Progenitor cell of endocrine pancreas (in vitro differentiated cells): ENCODE measurements at regions not wholly inside any gene's neighbourhood (a gene's known extent, or its start where the extent isn't known, plus 50 kb on each side); places are given as distances from the start of the nearest gene placed in this dataset.

Experiments
- DNase-seq: peaks from one replicate; pipeline ENCODE4 v3.0.0; 2021; ENCODE audit warnings: low spot score; ENCODE audit not compliant: unreplicated experiment
- H3K27ac Mint-ChIP-seq: 2 replicates; pipeline ENCODE4 v1.8.0; 2021; ENCODE audit warnings: mild to moderate bottlenecking, moderate library complexity, mixed read lengths
- H3K27me3 Mint-ChIP-seq: 2 replicates; pipeline ENCODE4 v1.8.0; 2021; ENCODE audit warnings: mixed read lengths
- H3K36me3 Mint-ChIP-seq: 2 replicates; pipeline ENCODE4 v1.8.0; 2022; ENCODE audit warnings: mixed read lengths; ENCODE audit not compliant: insufficient read depth
- H3K4me1 Mint-ChIP-seq: 2 replicates; pipeline ENCODE4 v1.8.0; 2021; ENCODE audit warnings: low read depth, mixed read lengths
- H3K4me3 Mint-ChIP-seq: 2 replicates; pipeline ENCODE4 v1.8.0; 2021; ENCODE audit warnings: low read depth, mild to moderate bottlenecking, moderate library complexity, mixed read lengths
- H3K9me3 Mint-ChIP-seq: 2 replicates; pipeline ENCODE4 v1.8.0; 2021; ENCODE audit warnings: low read depth, mixed read lengths
- TF ChIP-seq, protein P1 (sequence below): fragments of 200-600 bp; sonication (generic); IDR thresholded peaks from one replicate; pipeline ENCODE4 v1.5.0; 2021; ENCODE audit warnings: antibody characterized with exemption, mild to moderate bottlenecking; ENCODE audit not compliant: unreplicated experiment

- H3K9me3 Mint-ChIP-seq = peaks cover under 1% of the 10 kb centered on the region
- no peak for DNase-seq
- H3K27ac Mint-ChIP-seq = no peak overlapping the region
- no peak overlapping the region for H3K4me3 Mint-ChIP-seq
- TF ChIP-seq, protein P1, sequence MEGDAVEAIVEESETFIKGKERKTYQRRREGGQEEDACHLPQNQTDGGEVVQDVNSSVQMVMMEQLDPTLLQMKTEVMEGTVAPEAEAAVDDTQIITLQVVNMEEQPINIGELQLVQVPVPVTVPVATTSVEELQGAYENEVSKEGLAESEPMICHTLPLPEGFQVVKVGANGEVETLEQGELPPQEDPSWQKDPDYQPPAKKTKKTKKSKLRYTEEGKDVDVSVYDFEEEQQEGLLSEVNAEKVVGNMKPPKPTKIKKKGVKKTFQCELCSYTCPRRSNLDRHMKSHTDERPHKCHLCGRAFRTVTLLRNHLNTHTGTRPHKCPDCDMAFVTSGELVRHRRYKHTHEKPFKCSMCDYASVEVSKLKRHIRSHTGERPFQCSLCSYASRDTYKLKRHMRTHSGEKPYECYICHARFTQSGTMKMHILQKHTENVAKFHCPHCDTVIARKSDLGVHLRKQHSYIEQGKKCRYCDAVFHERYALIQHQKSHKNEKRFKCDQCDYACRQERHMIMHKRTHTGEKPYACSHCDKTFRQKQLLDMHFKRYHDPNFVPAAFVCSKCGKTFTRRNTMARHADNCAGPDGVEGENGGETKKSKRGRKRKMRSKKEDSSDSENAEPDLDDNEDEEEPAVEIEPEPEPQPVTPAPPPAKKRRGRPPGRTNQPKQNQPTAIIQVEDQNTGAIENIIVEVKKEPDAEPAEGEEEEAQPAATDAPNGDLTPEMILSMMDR = no peak
- peaks cover 4% of the 10 kb centered on the region for H3K4me1 Mint-ChIP-seq
- no peaks in the 10 kb centered on the region for H3K27me3 Mint-ChIP-seq
- no peaks in the 10 kb centered on the region for H3K36me3 Mint-ChIP-seq
Observed at GRCh38 chr6:155853011-155853410, 397.4 kb upstream of the NOX3 start.

DNA sequence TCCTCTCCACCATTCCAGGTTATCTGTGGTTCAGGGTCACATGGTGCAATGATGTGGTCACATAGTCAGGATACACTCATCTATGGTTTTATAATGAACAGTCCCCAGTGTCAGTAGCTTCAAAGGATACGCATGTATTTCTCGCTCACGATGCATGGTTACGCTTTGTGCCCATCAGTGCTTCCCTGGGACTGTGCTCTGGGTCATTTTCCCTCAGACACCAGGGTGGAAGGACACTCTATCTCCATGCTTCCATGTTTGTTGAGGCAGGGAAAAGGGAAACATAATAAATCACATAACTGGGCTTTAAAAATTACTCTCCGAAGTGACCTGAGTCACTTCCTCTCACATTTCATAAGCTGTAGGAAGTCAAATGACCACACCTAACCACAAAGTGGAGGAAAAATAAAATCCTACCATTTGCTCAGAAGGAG, 394.8 kb upstream of the NOX3 start:
- peaks cover 6% of the 10 kb centered on the region for H3K9me3 Mint-ChIP-seq
- TF ChIP-seq, protein P1 = no peak
- no peak overlapping the region for H3K4me3 Mint-ChIP-seq
- no peak overlapping the region for H3K27ac Mint-ChIP-seq
- no peaks in the 10 kb centered on the region for H3K4me1 Mint-ChIP-seq
- H3K27me3 Mint-ChIP-seq = no peaks in the 10 kb centered on the region
- no peak for DNase-seq
- H3K36me3 Mint-ChIP-seq = no peaks in the 10 kb centered on the region

DNA sequence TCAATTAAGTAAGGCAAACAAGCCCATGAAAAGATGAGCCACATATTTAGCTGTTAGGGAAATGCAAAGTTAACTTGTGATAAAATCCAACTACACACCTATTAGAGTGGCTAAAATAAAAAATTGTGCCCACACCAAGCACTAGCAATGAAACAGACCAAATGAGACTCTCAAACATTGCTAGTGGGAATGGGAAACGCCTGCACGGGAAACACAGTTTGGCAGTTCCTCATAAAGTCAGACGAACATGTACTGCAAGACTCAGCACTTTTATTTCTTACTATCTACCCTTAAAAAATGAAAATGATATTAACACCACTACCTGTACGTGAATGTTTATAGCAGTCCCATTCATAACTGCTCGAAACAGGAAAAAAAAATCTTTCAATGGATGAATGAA, 392.1 kb upstream of the NOX3 start:
- Mint-ChIP-seq H3K4me3 (no peak overlapping the region), H3K4me1 (no peaks in the 10 kb centered on the region), H3K36me3 (peaks cover 5% of the 10 kb centered on the region), H3K27ac (no peak overlapping the region), H3K9me3 (peaks cover 20% of the 10 kb centered on the region), H3K27me3 (no peaks in the 10 kb centered on the region)
- DNase-seq = no peak
- TF ChIP-seq, protein P1 = no peak

DNA sequence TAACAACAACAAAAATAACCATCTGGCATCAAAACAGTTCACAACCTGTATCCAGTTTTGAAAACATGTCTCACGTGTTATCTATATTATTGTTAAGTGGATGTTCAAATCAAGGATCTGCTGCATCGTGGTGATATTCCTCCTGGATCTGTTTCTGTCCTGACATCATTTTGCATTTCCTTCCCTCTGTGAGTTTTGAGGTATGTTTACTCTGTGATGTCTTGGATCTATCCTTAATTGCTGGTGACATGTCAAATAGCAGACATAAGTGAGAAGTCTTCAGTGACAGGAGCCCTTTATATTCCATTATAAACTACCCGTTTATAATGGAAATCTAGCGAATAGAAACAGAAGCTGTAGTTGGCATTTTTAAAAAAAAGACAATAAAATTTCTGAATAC, 381.8 kb upstream of the NOX3 start:
- Mint-ChIP-seq H3K4me3 (no peak overlapping the region), H3K36me3 (no peaks in the 10 kb centered on the region), H3K9me3 (no peaks in the 10 kb centered on the region), H3K4me1 (peaks cover 29% of the 10 kb centered on the region), H3K27ac (no peak overlapping the region), H3K27me3 (no peaks in the 10 kb centered on the region)
- TF ChIP-seq, protein P1 = no peak
- no peak for DNase-seq

- Mint-ChIP-seq H3K4me1 (peaks cover 5% of the 10 kb centered on the region), H3K9me3 (no peaks in the 10 kb centered on the region), H3K27ac (no peak overlapping the region), H3K36me3 (no peaks in the 10 kb centered on the region), H3K27me3 (no peaks in the 10 kb centered on the region), H3K4me3 (no peak overlapping the region)
- TF ChIP-seq, protein P1 = no peak
- no peak for DNase-seq
Observed at GRCh38 chr6:155832596-155832995, 377.0 kb upstream of the NOX3 start.
